ENCODE measurements at regions not wholly inside any gene's neighbourhood (a gene's known extent, or its start where the extent isn't known, plus 50 kb on each side); places are given as distances from the start of the nearest gene placed in this dataset.

GRCh38 chr2:64795024-64795592 is 141.4 kb upstream of the SERTAD2 start:
- no peak for TF ChIP-seq CTCF (IDR thresholded peaks at IDR 0.05)
- TF ChIP-seq POLR2A (IDR thresholded peaks at IDR 0.05): no peak
